B cell (primary cell): ENCODE measurements at regions not wholly inside any gene's neighbourhood (a gene's known extent, or its start where the extent isn't known, plus 50 kb on each side); places are given as distances from the start of the nearest gene placed in this dataset.

Experiments
- CTCF ChIP-seq: fragments of 200-600 bp; IDR thresholded peaks from one replicate; pipeline ENCODE4 v1.8.0; 2022; ENCODE audit warnings: antibody characterized with exemption, mild to moderate bottlenecking
- EZH2 ChIP-seq: IDR thresholded peaks from 2 replicates; pipeline ENCODE4 v1.6.1; 2012; ENCODE audit warnings: borderline replicate concordance, low read depth, mild to moderate bottlenecking, moderate library complexity, low read length; ENCODE audit not compliant: insufficient read depth, poor library complexity, severe bottlenecking

DNA sequence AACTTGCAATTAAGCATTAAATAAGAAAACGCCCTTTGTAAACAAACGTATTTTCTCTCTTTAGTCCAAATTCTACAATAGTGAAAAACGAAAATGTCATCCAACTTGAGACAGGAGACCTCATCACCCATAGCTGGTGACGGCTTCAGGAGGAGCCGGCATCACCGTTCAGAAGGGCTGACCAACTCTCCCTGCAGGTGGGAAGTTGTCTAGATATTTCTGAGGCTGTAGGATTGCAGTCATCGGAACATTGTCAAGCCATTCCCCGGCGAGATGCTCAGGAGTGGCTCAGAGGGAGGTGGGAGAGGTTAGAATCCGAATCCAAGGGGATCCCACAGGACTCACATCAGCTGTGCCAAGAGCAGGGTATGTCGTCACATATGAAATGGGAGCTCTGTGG lies 76.7 kb downstream of the RBFOX3 start:
- TF ChIP-seq CTCF (no peak), EZH2 (no peak)
